ENCODE measurements at regions not wholly inside any gene's neighbourhood (a gene's known extent, or its start where the extent isn't known, plus 50 kb on each side); places are given as distances from the start of the nearest gene placed in this dataset.

DNA sequence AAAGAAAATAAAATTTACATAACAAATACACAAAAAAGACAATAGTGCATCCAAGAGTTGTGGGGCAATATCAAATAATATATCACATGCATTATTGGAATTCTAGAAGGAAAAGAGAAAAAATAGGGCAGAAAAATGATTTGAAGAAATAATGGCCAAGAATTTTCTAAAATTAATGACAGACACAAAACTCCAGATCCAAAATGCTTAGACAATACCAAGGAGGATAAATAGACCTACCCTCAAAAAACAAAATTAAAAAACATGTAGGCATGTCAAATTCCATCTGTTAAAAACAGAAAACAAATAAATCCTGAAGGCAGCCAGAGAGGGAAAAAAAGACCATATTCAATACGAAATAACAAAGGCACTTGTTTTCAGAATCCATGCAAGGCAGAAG, 191.5 kb upstream of the ZNF536 start:
- Histone ChIP-seq H3K27me3 (ENCODE audit: low read depth) (peaks cover under 1% of the 10 kb centered on the region), H3K9me3 (peaks cover 33% of the 10 kb centered on the region), H3K4me1 (no peaks in the 10 kb centered on the region), H3K36me3 (no peaks in the 10 kb centered on the region), H3K27ac (no peak overlapping the region), H3K4me3 (no peak overlapping the region)
- no peak for DNase-seq
- intact Hi-C loops (cut with DNase I), result no loop called here
- ATAC-seq, result no peak
- TF ChIP-seq, protein P1, sequence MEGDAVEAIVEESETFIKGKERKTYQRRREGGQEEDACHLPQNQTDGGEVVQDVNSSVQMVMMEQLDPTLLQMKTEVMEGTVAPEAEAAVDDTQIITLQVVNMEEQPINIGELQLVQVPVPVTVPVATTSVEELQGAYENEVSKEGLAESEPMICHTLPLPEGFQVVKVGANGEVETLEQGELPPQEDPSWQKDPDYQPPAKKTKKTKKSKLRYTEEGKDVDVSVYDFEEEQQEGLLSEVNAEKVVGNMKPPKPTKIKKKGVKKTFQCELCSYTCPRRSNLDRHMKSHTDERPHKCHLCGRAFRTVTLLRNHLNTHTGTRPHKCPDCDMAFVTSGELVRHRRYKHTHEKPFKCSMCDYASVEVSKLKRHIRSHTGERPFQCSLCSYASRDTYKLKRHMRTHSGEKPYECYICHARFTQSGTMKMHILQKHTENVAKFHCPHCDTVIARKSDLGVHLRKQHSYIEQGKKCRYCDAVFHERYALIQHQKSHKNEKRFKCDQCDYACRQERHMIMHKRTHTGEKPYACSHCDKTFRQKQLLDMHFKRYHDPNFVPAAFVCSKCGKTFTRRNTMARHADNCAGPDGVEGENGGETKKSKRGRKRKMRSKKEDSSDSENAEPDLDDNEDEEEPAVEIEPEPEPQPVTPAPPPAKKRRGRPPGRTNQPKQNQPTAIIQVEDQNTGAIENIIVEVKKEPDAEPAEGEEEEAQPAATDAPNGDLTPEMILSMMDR (IDR thresholded peaks at IDR 0.05), result no peak

DNA sequence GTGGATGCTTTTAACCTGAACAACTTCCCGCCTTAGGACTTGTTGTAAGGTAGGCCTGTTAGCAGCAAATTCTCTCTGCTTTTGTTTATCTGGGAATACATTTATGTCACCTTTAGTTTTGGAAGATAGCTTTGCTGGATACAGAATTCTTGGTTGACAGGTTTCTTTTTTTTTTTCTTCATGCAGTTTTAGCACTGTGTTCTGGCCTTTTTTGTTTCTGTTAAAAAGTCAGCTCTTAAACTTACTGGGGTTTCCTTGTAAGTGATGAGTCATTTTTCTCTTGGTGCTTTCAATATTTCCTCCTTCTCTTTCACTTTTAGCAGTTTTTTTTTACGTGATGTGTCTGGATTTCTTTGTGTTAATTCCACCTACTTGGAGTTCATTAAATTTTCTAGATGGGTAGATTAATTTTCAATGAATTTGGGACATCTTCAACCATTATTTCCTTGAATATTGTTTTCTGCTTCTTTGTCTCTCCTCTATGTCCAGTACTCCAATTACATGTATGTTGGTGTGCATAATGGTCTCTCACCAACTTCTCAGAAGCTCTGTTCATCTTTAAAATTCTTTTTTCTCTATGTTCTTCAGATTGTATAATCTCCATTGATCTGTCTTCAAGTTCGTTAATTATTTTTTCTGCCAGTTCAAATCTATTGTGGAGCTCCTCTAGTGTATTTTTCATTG, 188.2 kb upstream of the ZNF536 start:
- H3K36me3 ChIP-seq, result no peaks in the 10 kb centered on the region
- ATAC-seq (no peak), DNase-seq (no peak)
- H3K9me3 ChIP-seq, result peaks cover 36% of the 10 kb centered on the region
- no peaks in the 10 kb centered on the region for H3K27me3 ChIP-seq (ENCODE audit: low read depth)
- no peak overlapping the region for H3K4me3 ChIP-seq
- no peaks in the 10 kb centered on the region for H3K4me1 ChIP-seq
- TF ChIP-seq, protein P1 (IDR thresholded peaks at IDR 0.05), result no peak
- intact Hi-C loops (cut with DNase I), result no loop called here
- H3K27ac ChIP-seq, result no peak overlapping the region

DNA sequence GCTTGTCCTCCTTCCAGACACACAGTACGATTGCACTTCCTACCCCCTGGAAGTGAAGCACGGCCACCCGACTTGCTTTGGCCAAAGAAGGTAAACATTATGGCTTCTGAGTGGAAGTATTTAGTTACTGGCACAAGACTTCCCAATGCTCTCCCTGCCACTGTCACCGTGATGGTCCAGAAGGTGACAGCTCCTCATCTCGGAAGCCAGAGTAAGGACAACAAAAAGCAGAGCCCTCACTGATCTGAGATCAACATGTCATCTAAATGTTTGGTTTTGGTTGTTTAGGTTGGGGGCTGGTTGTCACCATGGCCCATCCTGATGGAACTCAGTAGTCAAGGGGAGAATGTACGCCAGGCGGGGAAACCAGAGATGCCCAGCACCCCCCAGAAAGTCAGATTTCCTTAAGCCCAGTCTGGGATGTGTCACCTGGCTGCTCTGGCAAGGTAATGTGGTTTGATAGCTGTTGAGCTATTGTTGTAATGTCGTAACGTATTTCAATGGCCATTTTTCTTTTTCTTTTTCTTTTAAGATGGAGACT, 170.1 kb upstream of the ZNF536 start:
- intact Hi-C loops (cut with DNase I), result no loop called here
- Histone ChIP-seq H3K27ac (no peak overlapping the region), H3K4me1 (no peaks in the 10 kb centered on the region), H3K36me3 (no peaks in the 10 kb centered on the region), H3K4me3 (no peak overlapping the region), H3K27me3 (ENCODE audit: low read depth) (no peaks in the 10 kb centered on the region), H3K9me3 (no peaks in the 10 kb centered on the region)
- TF ChIP-seq, protein P1 (IDR thresholded peaks at IDR 0.05), result no peak
- no peak for DNase-seq
- no peak for ATAC-seq

DNA sequence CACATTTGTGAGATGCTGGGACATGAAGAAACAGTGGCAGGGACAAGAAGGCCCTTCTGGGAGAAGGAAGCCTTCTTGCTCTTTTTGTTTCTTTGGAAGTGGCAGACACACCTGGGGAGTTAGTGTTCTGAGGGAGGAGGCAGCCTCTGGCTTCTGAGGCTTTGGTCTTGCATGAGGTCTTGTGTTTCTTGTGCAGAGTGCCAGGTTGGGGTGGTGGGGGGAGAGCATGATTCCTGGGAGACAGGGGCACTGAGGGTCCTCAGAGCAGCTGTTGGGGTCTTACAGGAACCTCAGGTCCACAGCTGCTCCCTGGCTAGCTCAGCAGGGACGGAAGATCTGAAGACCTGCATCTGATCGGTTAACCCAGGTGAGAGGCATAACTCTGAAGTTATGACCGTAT, 167.5 kb upstream of the ZNF536 start:
- Histone ChIP-seq H3K27ac (no peak overlapping the region), H3K9me3 (no peaks in the 10 kb centered on the region), H3K4me3 (no peak overlapping the region), H3K4me1 (no peaks in the 10 kb centered on the region), H3K27me3 (ENCODE audit: low read depth) (no peaks in the 10 kb centered on the region), H3K36me3 (no peaks in the 10 kb centered on the region)
- no peak for ATAC-seq
- intact Hi-C loops (cut with DNase I), result no loop called here
- TF ChIP-seq, protein P1 (IDR thresholded peaks at IDR 0.05), result no peak
- no peak for DNase-seq

DNA sequence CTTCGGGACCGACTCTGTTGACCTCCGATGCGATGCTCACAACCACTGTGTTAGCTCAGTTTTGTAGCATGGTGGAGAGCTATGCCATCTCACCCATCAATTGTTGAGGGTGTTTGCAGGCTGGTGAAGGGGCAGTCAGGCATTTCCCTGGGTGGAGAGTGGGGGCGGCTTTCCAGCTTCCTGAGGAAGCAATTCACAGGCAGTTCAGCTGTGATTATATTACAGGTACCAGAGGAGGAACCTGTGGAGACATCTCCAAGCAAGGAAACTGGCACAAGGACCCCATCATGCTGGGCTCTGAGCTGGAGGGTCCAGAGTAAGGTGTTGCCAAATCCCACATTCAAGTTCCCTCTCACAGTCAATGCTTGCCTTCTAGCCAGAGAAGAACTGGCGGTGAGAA, 166.0 kb upstream of the ZNF536 start:
- H3K27me3 ChIP-seq (ENCODE audit: low read depth), result no peaks in the 10 kb centered on the region
- intact Hi-C loops (cut with DNase I), result no loop called here
- H3K27ac ChIP-seq, result no peak overlapping the region
- H3K4me1 ChIP-seq, result no peaks in the 10 kb centered on the region
- H3K9me3 ChIP-seq, result no peaks in the 10 kb centered on the region
- H3K36me3 ChIP-seq, result no peaks in the 10 kb centered on the region
- no peak overlapping the region for H3K4me3 ChIP-seq
- DNase-seq (no peak), ATAC-seq (no peak)
- TF ChIP-seq, protein P1 (IDR thresholded peaks at IDR 0.05), result no peak

All from lower lobe of right lung (tissue), 2 donors.